Ovary (tissue), 3 donors: ENCODE measurements at regions not wholly inside any gene's neighbourhood (a gene's known extent, or its start where the extent isn't known, plus 50 kb on each side); places are given as distances from the start of the nearest gene placed in this dataset.

Experiments used
- CTCF ChIP-seq, 3 donors: fragments of 450-650 bp in 2 of 3; fragments of 200-600 bp in 1 of 3; IDR thresholded peaks; one replicate each; pipeline versions ENCODE4 v1.5.1 to v1.8.0; 2016 to 2022; ENCODE audit warnings: antibody characterized with exemption in 3 of 3, mild to moderate bottlenecking in 1 of 3
- EP300 ChIP-seq: sonication (generic); formaldehyde crosslinking; IDR thresholded peaks from one replicate; pipeline ENCODE4 v1.6.1; 2017; ENCODE audit warnings: antibody characterized with exemption
- POLR2A ChIP-seq: fragments of 450-650 bp; IDR thresholded peaks from one replicate; pipeline ENCODE4 v1.6.1; 2017; ENCODE audit warnings: antibody characterized with exemption, mild to moderate bottlenecking, moderate library complexity
- donor health status: DM: no; HTN: no; CAD: no.

GRCh38 chr3:40737343-40737742 is 212.6 kb downstream of the ZNF621 start:
- TF ChIP-seq CTCF (IDR thresholded peaks at IDR 0.05): no peak
- no peak for TF ChIP-seq POLR2A
- no peak for TF ChIP-seq EP300
